NCI-H526 treated with DMSO at 0.1 percent for 48 hours (cell line): ENCODE measurements at regions not wholly inside any gene's neighbourhood (a gene's known extent, or its start where the extent isn't known, plus 50 kb on each side); places are given as distances from the start of the nearest gene placed in this dataset.
A peak's percentile ranks its signal among the peaks of the same experiment; 100 is the strongest.

ENCODE experiments used
- DNase-seq: peaks from one replicate; lab custom pipeline; 2025; lab: John Stamatoyannopoulos, UW

- no peak for DNase-seq
Measured at GRCh38 chr6:156378853-156379252, 398.3 kb upstream of the ARID1B start.

GRCh38 chr6:156376091-156376490, 401.1 kb upstream of the ARID1B start:
- DNase-seq, result no peak

- DNase-seq, result no peak
Measured at GRCh38 chr6:156359912-156360311, 417.3 kb upstream of the ARID1B start.

- no peak for DNase-seq
Measured at GRCh38 chr6:156352861-156353260, 424.3 kb upstream of the ARID1B start.

GRCh38 chr6:156351346-156351966, 425.7 kb upstream of the ARID1B start:
- DNase-seq, result no peak

GRCh38 chr6:156350337-156350736, 426.8 kb upstream of the ARID1B start:
- no peak for DNase-seq

GRCh38 chr6:156348849-156349248, 428.3 kb upstream of the ARID1B start:
- no peak for DNase-seq

- no peak for DNase-seq
Measured at GRCh38 chr6:156348424-156348823, 428.8 kb upstream of the ARID1B start.

GRCh38 chr6:156347656-156348055, 429.5 kb upstream of the ARID1B start:
- no peak for DNase-seq

- DNase-seq, result no peak
Measured at GRCh38 chr6:156347246-156347645, 429.9 kb upstream of the ARID1B start.

- DNase-seq, result no peak
Measured at GRCh38 chr6:156345700-156346099, 431.5 kb upstream of the ARID1B start.

GRCh38 chr6:156344491-156344890, 432.7 kb upstream of the ARID1B start:
- DNase-seq, result no peak

- no peak for DNase-seq
Measured at GRCh38 chr6:156337801-156338200, 439.4 kb upstream of the ARID1B start.

GRCh38 chr6:156336733-156337132, 440.4 kb upstream of the ARID1B start:
- DNase-seq, result no peak

- DNase-seq, result no peak
Measured at GRCh38 chr6:156336089-156336488, 441.1 kb upstream of the ARID1B start.

- no peak for DNase-seq
Measured at GRCh38 chr6:156334966-156335365, 442.2 kb upstream of the ARID1B start.

- DNase-seq, result no peak
Measured at GRCh38 chr6:156319707-156320106, 457.5 kb upstream of the ARID1B start.

- DNase-seq, result peak; percentile 62
Measured at GRCh38 chr6:156316583-156317125, 460.5 kb upstream of the ARID1B start.

- no peak for DNase-seq
Measured at GRCh38 chr6:156315146-156315545, 462.0 kb upstream of the ARID1B start.

- no peak for DNase-seq
Measured at GRCh38 chr6:156313037-156313436, 464.1 kb upstream of the ARID1B start.

GRCh38 chr6:156311291-156311690, 465.9 kb upstream of the ARID1B start:
- DNase-seq, result no peak

- no peak for DNase-seq
Measured at GRCh38 chr6:156310701-156311100, 466.5 kb upstream of the ARID1B start.

- DNase-seq, result no peak
Measured at GRCh38 chr6:156309017-156309416, 468.2 kb upstream of the ARID1B start.

GRCh38 chr6:156308604-156309003, 468.6 kb upstream of the ARID1B start:
- DNase-seq, result no peak
